ENCODE measurements at regions not wholly inside any gene's neighbourhood (a gene's known extent, or its start where the extent isn't known, plus 50 kb on each side); places are given as distances from the start of the nearest gene placed in this dataset.

DNA sequence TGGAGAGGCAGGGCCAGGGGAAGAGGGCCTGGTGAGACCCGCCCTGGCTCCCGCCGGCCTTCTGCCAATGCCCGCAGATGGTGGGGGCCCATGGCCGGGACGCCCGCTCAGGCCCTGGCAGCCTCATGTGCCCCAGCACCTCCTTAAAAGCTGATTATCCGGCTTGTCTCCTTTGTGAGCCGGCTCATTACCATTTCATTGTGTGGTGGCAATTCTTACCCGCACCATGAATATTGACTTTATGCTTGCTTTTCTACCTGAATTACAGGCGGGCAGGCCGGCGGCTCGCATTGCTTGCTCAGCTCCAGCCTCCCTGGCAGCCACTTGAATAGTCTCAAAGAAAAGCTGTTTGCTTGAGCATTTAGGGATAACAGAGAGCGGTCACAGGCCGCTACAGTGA, 120.0 kb upstream of the JAG1 start:
- TF ChIP-seq, protein P1, sequence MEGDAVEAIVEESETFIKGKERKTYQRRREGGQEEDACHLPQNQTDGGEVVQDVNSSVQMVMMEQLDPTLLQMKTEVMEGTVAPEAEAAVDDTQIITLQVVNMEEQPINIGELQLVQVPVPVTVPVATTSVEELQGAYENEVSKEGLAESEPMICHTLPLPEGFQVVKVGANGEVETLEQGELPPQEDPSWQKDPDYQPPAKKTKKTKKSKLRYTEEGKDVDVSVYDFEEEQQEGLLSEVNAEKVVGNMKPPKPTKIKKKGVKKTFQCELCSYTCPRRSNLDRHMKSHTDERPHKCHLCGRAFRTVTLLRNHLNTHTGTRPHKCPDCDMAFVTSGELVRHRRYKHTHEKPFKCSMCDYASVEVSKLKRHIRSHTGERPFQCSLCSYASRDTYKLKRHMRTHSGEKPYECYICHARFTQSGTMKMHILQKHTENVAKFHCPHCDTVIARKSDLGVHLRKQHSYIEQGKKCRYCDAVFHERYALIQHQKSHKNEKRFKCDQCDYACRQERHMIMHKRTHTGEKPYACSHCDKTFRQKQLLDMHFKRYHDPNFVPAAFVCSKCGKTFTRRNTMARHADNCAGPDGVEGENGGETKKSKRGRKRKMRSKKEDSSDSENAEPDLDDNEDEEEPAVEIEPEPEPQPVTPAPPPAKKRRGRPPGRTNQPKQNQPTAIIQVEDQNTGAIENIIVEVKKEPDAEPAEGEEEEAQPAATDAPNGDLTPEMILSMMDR (IDR thresholded peaks at IDR 0.05): no peak
- TF ChIP-seq POLR2A (IDR thresholded peaks at IDR 0.05): no peak

Measured in lower leg skin (tissue), 3 donors.